SU-DHL-6 (cell line): ENCODE measurements at regions not wholly inside any gene's neighbourhood (a gene's known extent, or its start where the extent isn't known, plus 50 kb on each side); places are given as distances from the start of the nearest gene placed in this dataset.

ENCODE experiments used
- EZH2phosphoT487 ChIP-seq: fragments of 200-600 bp; sonication (generic), shearing (Covaris generic); conservative IDR thresholded peaks from 2 replicates; pipeline ENCODE4 v1.6.1; 2018; ENCODE audit warnings: mild to moderate bottlenecking, antibody characterized with exemption, low read length, moderate library complexity, mixed read lengths
- TF ChIP-seq, protein P1 (sequence below): fragments of 200-600 bp; sonication (generic); IDR thresholded peaks from one replicate; pipeline ENCODE4 v1.5.1; 2017; ENCODE audit warnings: antibody characterized with exemption, mild to moderate bottlenecking, low read length, moderate library complexity; ENCODE audit not compliant: insufficient read depth, poor library complexity, severe bottlenecking

DNA sequence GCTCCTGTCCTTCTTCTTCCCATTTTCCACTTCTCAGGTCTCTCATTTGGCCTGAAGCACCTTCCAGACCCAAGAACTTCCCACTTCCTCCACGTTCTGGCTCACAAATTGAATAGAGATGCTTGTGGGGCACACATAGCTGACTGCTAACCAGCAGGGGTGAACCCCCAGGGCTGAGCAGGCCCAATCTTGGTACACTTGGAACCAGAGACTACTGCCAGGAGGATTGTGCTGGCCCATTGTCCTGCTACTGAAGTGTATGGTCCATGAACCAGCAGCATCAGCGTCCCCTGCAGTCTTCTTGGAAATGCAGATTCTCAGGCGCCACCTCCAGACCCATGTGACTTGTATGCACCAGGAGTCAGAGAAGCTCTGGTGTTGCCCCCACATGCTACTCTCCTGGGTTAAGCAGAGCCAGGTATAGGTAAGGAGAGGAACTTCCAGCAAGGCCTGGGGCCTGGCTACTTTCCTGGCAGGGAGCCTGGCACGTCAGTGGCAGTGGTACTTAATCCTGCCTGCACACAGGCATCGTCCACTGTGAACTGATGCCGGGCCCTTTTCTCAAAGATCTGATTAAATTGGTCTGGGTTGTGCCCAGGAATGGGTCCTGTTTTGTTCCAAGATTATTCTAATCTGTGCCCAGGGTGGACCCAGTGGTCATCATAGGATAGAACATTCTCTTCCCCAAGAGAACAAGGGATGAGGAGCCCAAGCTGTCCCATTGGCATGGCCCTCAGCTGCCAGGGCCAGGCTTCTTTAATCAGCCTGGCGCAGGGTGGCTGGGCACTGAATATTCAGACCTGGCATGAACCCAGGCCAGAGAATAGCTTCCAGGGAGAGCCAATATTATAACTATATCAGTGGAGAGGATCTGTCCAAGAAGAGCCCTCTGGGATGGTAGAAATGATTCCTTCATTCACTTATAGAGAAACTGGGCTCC is 248.7 kb downstream of the SOX11 start:
- TF ChIP-seq, protein P1, sequence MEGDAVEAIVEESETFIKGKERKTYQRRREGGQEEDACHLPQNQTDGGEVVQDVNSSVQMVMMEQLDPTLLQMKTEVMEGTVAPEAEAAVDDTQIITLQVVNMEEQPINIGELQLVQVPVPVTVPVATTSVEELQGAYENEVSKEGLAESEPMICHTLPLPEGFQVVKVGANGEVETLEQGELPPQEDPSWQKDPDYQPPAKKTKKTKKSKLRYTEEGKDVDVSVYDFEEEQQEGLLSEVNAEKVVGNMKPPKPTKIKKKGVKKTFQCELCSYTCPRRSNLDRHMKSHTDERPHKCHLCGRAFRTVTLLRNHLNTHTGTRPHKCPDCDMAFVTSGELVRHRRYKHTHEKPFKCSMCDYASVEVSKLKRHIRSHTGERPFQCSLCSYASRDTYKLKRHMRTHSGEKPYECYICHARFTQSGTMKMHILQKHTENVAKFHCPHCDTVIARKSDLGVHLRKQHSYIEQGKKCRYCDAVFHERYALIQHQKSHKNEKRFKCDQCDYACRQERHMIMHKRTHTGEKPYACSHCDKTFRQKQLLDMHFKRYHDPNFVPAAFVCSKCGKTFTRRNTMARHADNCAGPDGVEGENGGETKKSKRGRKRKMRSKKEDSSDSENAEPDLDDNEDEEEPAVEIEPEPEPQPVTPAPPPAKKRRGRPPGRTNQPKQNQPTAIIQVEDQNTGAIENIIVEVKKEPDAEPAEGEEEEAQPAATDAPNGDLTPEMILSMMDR, result no peak
- no peak for TF ChIP-seq EZH2phosphoT487
